Prostate gland (tissue), 2 donors: ENCODE measurements at regions not wholly inside any gene's neighbourhood (a gene's known extent, or its start where the extent isn't known, plus 50 kb on each side); places are given as distances from the start of the nearest gene placed in this dataset.

Experiments used
- POLR2A ChIP-seq: fragments of 450-650 bp; IDR thresholded peaks from one replicate; pipeline ENCODE4 v1.6.1; 2016; ENCODE audit warnings: antibody characterized with exemption, mild to moderate bottlenecking
- POLR2AphosphoS5 ChIP-seq: sonication (generic); formaldehyde crosslinking; IDR thresholded peaks from one replicate; pipeline ENCODE4 v1.6.1; 2017; ENCODE audit warnings: antibody characterized with exemption
- TF ChIP-seq, protein P1 (sequence below), 4 experiments: fragments of 200-600 bp in 2 of 4; fragments of 450-650 bp in 2 of 4; sonication (generic) in 2 of 4; IDR thresholded peaks; 1 replicate in 3 of 4; 2 replicates in 1 of 4; pipeline ENCODE4 v1.5.1; 2016 to 2019; ENCODE audit warnings: antibody characterized with exemption in 4 of 4, mild to moderate bottlenecking in 2 of 4, moderate library complexity in 2 of 4

DNA sequence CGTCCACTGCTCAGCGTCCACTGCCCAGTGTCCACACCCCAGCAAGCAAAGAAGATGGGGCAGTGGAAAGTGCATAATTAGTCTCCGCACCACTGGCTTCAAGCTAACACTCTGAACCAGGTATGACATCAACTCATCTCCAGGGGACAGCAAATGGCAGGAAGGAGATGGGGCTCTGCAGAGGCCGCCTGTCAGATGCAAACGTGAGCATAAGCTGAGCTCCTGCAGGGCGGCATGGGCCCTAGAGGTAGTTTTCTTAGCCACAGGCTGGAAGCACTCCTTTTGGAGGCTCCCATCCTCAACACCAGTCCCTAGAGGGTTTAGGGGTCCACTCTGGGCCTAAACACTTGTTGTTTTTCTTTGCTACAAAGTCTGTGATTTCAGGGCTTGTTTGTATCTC lies 335.8 kb upstream of the MKI67 start:
- TF ChIP-seq, protein P1, sequence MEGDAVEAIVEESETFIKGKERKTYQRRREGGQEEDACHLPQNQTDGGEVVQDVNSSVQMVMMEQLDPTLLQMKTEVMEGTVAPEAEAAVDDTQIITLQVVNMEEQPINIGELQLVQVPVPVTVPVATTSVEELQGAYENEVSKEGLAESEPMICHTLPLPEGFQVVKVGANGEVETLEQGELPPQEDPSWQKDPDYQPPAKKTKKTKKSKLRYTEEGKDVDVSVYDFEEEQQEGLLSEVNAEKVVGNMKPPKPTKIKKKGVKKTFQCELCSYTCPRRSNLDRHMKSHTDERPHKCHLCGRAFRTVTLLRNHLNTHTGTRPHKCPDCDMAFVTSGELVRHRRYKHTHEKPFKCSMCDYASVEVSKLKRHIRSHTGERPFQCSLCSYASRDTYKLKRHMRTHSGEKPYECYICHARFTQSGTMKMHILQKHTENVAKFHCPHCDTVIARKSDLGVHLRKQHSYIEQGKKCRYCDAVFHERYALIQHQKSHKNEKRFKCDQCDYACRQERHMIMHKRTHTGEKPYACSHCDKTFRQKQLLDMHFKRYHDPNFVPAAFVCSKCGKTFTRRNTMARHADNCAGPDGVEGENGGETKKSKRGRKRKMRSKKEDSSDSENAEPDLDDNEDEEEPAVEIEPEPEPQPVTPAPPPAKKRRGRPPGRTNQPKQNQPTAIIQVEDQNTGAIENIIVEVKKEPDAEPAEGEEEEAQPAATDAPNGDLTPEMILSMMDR (IDR thresholded peaks at IDR 0.05), result no peak
- TF ChIP-seq POLR2AphosphoS5 (no peak), POLR2A (no peak)
